Stomach (tissue), 8 donors: ENCODE measurements at regions not wholly inside any gene's neighbourhood (a gene's known extent, or its start where the extent isn't known, plus 50 kb on each side); places are given as distances from the start of the nearest gene placed in this dataset.

ENCODE experiments used
- DNase-seq, 2 donors: peaks; one replicate each; pipeline versions ENCODE4 v3.0.0 to v3.0.0-alpha.2; 2013 to 2019
- H3K27ac ChIP-seq, 5 donors: fragments of 200-600 bp in 4 of 5; sonication (generic) in 4 of 5; one replicate each; pipeline ENCODE4 v1.5.1; 2013 to 2019; ENCODE audit warnings: mild to moderate bottlenecking in 1 of 5, moderate library complexity in 1 of 5
- H3K27me3 ChIP-seq, 3 donors: fragments of 200-600 bp; sonication (generic); one replicate each; pipeline ENCODE4 v1.5.1; 2017 to 2019; ENCODE audit warnings: mixed run types in 1 of 3
- H3K36me3 ChIP-seq, 4 donors: fragments of 200-600 bp; sonication (generic); 1 replicate in 3 of 4; 2 replicates in 1 of 4; pipeline ENCODE4 v1.5.1; 2016 to 2019
- H3K4me1 ChIP-seq, 4 donors: fragments of 200-600 bp; sonication (generic); one replicate each; pipeline ENCODE4 v1.5.1; 2016 to 2019
- H3K4me3 ChIP-seq, 4 donors: fragments of 200-600 bp; sonication (generic) in 3 of 4; one replicate each; pipeline ENCODE4 v1.5.1; 2016 to 2019; ENCODE audit warnings: mild to moderate bottlenecking in 1 of 4
- H3K9me3 ChIP-seq, 4 donors: fragments of 200-600 bp; sonication (generic); one replicate each; pipeline ENCODE4 v1.5.1; 2016 to 2019
- EP300 ChIP-seq: sonication (generic); formaldehyde crosslinking; IDR thresholded peaks from one replicate; pipeline ENCODE4 v1.6.1; 2017; ENCODE audit warnings: antibody characterized with exemption
- POLR2A ChIP-seq, 4 donors: fragments of 450-650 bp; IDR thresholded peaks; one replicate each; pipeline ENCODE4 v1.6.1; 2016; ENCODE audit warnings: antibody characterized with exemption in 4 of 4, control low read depth in 2 of 4, mild to moderate bottlenecking in 1 of 4, moderate library complexity in 1 of 4
- POLR2AphosphoS5 ChIP-seq, 3 donors: sonication (generic); formaldehyde crosslinking; IDR thresholded peaks; one replicate each; pipeline ENCODE4 v1.6.1; 2016; ENCODE audit warnings: antibody characterized with exemption in 3 of 3
- WGBS, 5 donors: extraction: QIAGEN DNeasy Blood & Tissue Kit in 3 of 5; methylation state at CpG; one replicate each; pipeline versions ENCODE4 v1.1.5 to v1.1.7; 2013 to 2018; 5-methylcytosine and 5-hydroxymethylcytosine counted together
- intact Hi-C: fragments of 100-400 bp; cut with DNase I; formaldehyde crosslinking; loops from one replicate; pipeline ENCODE4 v1.15.1; 2023; ENCODE audit warnings: low total_unique reads
- TF ChIP-seq, protein P1 (sequence below), 7 experiments: fragments of 450-650 bp in 4 of 7; fragments of 200-600 bp in 3 of 7; sonication (generic) in 3 of 7; IDR thresholded peaks; one replicate each; pipeline ENCODE4 v1.5.1; 2016 to 2019; ENCODE audit warnings: antibody characterized with exemption in 7 of 7, control low read depth in 2 of 7, mild to moderate bottlenecking in 1 of 7
- donor health status: healthy with polysubstance abuse.
- donor health status: Bipolar disorder and iron deficiency.
- donor health status: healthy.

GRCh38 chr15:79519628-79520027, 87.5 kb downstream of the MINAR1 start:
- no peaks in the 10 kb centered on the region for H3K4me1 ChIP-seq
- DNase-seq = no peak
- H3K27ac ChIP-seq = no peak overlapping the region
- intact Hi-C loops = no loop called here
- H3K9me3 ChIP-seq = no peaks in the 10 kb centered on the region
- TF ChIP-seq POLR2AphosphoS5 (IDR thresholded peaks at IDR 0.05) = no peak
- no peak for TF ChIP-seq POLR2A (IDR thresholded peaks at IDR 0.05)
- WGBS, 5 donors = 75 to 91% (median 89%) methylated on average over 3 of the region's 3 CpGs
- no peaks in the 10 kb centered on the region for H3K36me3 ChIP-seq
- peaks cover 0 to 15% (median 0%) of the 10 kb centered on the region in 3 donors for H3K27me3 ChIP-seq
- no peak overlapping the region for H3K4me3 ChIP-seq

- no peaks in the 10 kb centered on the region for H3K4me1 ChIP-seq
- H3K27ac ChIP-seq = no peak overlapping the region
- H3K36me3 ChIP-seq = no peaks in the 10 kb centered on the region
- no peaks in the 10 kb centered on the region for H3K9me3 ChIP-seq
- intact Hi-C loops = no loop called here
- no peak for DNase-seq
- WGBS, 5 donors = 77 to 88% (median 82%) methylated on average over 2 of the region's 2 CpGs
- H3K27me3 ChIP-seq = peaks cover 0 to 15% (median 0%) of the 10 kb centered on the region in 3 donors
- no peak for TF ChIP-seq EP300
- no peak for TF ChIP-seq POLR2A (IDR thresholded peaks at IDR 0.05)
- TF ChIP-seq, protein P1, sequence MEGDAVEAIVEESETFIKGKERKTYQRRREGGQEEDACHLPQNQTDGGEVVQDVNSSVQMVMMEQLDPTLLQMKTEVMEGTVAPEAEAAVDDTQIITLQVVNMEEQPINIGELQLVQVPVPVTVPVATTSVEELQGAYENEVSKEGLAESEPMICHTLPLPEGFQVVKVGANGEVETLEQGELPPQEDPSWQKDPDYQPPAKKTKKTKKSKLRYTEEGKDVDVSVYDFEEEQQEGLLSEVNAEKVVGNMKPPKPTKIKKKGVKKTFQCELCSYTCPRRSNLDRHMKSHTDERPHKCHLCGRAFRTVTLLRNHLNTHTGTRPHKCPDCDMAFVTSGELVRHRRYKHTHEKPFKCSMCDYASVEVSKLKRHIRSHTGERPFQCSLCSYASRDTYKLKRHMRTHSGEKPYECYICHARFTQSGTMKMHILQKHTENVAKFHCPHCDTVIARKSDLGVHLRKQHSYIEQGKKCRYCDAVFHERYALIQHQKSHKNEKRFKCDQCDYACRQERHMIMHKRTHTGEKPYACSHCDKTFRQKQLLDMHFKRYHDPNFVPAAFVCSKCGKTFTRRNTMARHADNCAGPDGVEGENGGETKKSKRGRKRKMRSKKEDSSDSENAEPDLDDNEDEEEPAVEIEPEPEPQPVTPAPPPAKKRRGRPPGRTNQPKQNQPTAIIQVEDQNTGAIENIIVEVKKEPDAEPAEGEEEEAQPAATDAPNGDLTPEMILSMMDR (IDR thresholded peaks at IDR 0.05) = no peak
- TF ChIP-seq POLR2AphosphoS5 (IDR thresholded peaks at IDR 0.05) = no peak
- H3K4me3 ChIP-seq = no peak overlapping the region
Observed at GRCh38 chr15:79520654-79521053, 88.5 kb downstream of the MINAR1 start.

GRCh38 chr15:79522656-79523055, 90.5 kb downstream of the MINAR1 start:
- 90 to 91% (median 90%) methylated on average over 2 of the region's 2 CpGs for WGBS, 5 donors
- intact Hi-C loops = no loop called here
- peaks cover 0 to 11% (median 0%) of the 10 kb centered on the region in 3 donors for H3K27me3 ChIP-seq
- TF ChIP-seq EP300 (no peak), POLR2AphosphoS5 (IDR thresholded peaks at IDR 0.05) (no peak), POLR2A (IDR thresholded peaks at IDR 0.05) (no peak)
- TF ChIP-seq, protein P1 (IDR thresholded peaks at IDR 0.05) = no peak
- DNase-seq = no peak
- no peaks in the 10 kb centered on the region for H3K4me1 ChIP-seq
- no peaks in the 10 kb centered on the region for H3K36me3 ChIP-seq
- H3K9me3 ChIP-seq = no peaks in the 10 kb centered on the region
- H3K4me3 ChIP-seq = no peak overlapping the region
- H3K27ac ChIP-seq = no peak overlapping the region

DNA sequence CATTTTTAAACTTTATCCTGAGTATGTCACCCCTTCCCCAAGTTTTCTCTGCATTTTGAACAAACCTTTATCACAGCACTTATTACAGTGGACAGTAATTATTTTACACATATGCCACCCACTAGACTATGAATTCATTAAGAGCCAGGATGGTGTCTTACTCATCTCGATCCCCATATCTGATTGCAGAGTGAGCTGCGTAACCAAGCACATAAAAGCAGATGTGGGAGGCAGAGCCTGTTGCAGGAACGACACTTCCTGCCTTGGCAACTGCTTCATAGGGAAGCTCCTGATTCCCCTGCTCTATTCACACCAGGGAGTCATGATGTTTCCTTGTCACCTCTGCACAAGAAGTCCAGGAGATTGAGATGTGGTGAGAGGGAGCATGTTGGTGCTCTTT, 91.1 kb downstream of the MINAR1 start:
- Histone ChIP-seq H3K27me3 (peaks cover 0 to 9% (median 0%) of the 10 kb centered on the region in 3 donors), H3K27ac (no peak overlapping the region), H3K4me1 (no peaks in the 10 kb centered on the region), H3K9me3 (no peaks in the 10 kb centered on the region), H3K4me3 (no peak overlapping the region), H3K36me3 (no peaks in the 10 kb centered on the region)
- TF ChIP-seq POLR2AphosphoS5 (IDR thresholded peaks at IDR 0.05) (no peak), EP300 (no peak), POLR2A (IDR thresholded peaks at IDR 0.05) (no peak)
- TF ChIP-seq, protein P1 (IDR thresholded peaks at IDR 0.05) = no peak
- intact Hi-C loops = no loop called here
- DNase-seq = no peak
- WGBS, 5 donors = 56 to 81% (median 69%) methylated on average over 3 of the region's 3 CpGs

DNA sequence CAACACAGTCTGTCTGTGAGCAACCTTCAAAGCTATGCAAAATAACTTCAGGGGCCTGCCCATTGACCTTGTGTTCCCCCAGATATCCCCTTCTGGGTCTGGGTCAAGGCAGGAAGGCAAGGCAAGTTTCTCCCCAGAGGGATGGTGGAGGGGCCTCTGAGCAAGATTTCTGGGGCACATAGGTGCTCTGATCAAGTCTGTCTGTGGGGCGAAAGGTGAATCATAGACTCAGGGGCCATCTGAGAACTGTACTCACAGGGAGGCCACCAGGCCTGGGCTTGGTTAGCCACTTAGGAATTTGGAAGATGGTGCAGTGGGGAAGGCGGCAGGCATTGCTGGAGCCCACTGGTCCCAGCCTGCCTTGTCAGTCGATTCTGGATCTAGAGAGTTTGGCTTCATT, 92.4 kb downstream of the MINAR1 start:
- Histone ChIP-seq H3K4me1 (no peaks in the 10 kb centered on the region), H3K27me3 (peaks cover 0 to 4% (median 0%) of the 10 kb centered on the region in 3 donors), H3K27ac (no peak overlapping the region), H3K9me3 (no peaks in the 10 kb centered on the region), H3K4me3 (no peak overlapping the region), H3K36me3 (no peaks in the 10 kb centered on the region)
- WGBS, 5 donors = 71 to 100% (median 80%) methylated on average over 1 to 3 of the region's 3 CpGs
- DNase-seq = no peak
- intact Hi-C loops = no loop called here
- TF ChIP-seq EP300 (no peak), POLR2A (IDR thresholded peaks at IDR 0.05) (no peak), POLR2AphosphoS5 (IDR thresholded peaks at IDR 0.05) (no peak)
- TF ChIP-seq, protein P1 (IDR thresholded peaks at IDR 0.05) = no peak
